HepG2 (cell line): ENCODE measurements at regions not wholly inside any gene's neighbourhood (a gene's known extent, or its start where the extent isn't known, plus 50 kb on each side); places are given as distances from the start of the nearest gene placed in this dataset.

Experiments used
- GABPA ChIP-seq, 2 experiments: IDR thresholded peaks; 2 replicates each; pipeline ENCODE4 v1.6.1; 2011 to 2016; ENCODE audit warnings: low read depth in 2 of 2, low read length in 1 of 2, missing biosample characterization in 1 of 2, missing genetic modification characterization in 1 of 2
- ZNF557 ChIP-seq: sonication (generic); formaldehyde crosslinking; IDR thresholded peaks from 2 replicates; pipeline ENCODE4 v1.4.0; 2020; ENCODE audit warnings: missing genetic modification reagents

DNA sequence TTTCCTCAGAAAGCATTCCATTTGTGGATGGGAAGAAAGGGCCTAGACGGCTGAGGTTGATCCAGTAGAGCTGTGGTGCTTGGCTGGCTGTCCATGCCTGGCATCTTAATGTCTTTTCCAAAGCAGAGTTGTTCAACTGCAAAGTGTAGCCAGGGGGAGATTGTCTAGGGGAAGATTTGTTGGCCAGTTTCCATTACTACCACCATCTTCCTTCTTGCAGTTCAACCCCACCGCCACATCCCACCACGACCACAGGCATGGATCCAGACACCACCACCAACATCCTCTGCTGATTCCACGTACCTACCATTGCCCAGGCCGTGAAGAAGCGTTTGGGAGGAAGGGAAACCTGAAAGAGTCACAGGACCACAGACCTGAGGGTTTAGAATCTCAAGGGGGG is 50.7 kb upstream of the HAAO start:
- TF ChIP-seq GABPA (IDR thresholded peaks at IDR 0.05; ENCODE audit: low read depth, low read length), result no peak
- TF ChIP-seq GABPA (CRISPR knock-in tag; IDR thresholded peaks at IDR 0.05; ENCODE audit: low read depth), result no peak
- no peak for TF ChIP-seq ZNF557 (CRISPR knock-in tag)
